NCI-H2107 treated with DMSO at 0.1 percent for 48 hours (cell line): ENCODE measurements at regions not wholly inside any gene's neighbourhood (a gene's known extent, or its start where the extent isn't known, plus 50 kb on each side); places are given as distances from the start of the nearest gene placed in this dataset.
"Not testable (repeated sequence)": the region's sequence is repeated elsewhere in the genome, so short reads cannot be mapped to it uniquely, and the experiment has no call there.

Source experiments
- DNase-seq: peaks from one replicate; lab custom pipeline; 2025; ENCODE audit not compliant: unreplicated experiment; lab: John Stamatoyannopoulos, UW

GRCh38 chr4:189548484-189549125 lies 392.1 kb upstream of the FRG1 start:
- no peak for DNase-seq

DNA sequence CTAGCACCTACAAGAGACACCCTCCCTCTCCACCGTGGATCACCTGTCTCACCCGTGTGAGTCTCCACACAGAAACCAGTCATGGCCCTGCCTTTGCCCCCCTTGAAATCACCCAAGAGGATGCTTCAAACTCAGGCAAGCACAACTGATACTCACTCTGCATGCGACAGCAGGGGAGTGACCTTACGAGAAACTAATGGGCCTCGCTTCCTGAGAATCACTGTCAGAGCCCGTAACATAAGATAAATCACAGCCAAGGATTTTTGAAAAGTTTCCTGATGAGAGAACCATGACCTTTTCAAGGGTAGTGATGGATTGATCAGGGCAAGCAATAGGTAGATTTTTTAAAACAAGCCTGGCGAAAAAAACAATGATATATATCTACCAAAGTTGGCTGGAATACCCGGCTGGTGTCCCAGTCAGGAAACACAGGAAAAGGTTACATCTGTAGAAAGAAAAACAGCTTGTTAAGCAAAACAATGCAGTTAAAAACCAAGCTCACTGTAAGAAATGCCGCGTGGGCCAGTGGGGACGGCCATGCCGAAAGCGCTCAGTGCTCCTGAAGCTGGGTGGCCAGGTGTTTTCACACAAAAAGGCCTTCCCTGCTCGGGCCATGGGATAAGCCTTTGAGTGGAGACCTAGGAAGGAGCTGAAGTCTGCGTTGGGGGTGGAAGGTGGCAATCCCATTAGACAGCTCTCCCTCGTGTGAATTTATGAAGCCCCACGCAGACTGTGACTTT lies 388.6 kb upstream of the FRG1 start:
- not testable (repeated sequence) for DNase-seq

DNA sequence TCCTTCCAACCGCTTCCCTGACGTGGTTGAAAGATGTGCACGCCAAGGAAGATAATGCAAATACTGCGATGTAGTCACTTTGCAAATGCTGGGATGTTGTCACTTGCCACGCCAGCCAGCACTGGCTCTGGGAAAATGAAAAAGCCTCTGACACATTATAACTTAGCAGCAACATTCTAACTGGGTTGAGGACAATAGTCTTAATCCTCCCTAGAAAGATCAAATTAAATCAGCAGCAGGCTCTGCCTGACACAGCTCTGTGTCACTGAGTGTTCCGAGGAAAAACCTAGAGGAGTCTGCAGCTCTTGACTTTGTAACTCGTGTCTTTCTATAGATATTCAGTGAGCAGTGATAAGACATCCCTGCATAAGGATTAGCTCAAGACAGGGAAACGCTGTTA lies 380.1 kb upstream of the FRG1 start:
- not testable (repeated sequence) for DNase-seq

- DNase-seq = not testable (repeated sequence)
Observed at GRCh38 chr4:189563751-189564150, 376.9 kb upstream of the FRG1 start.

GRCh38 chr4:189566271-189566670 lies 374.4 kb upstream of the FRG1 start:
- not testable (repeated sequence) for DNase-seq

GRCh38 chr4:189566900-189567299 lies 373.8 kb upstream of the FRG1 start:
- DNase-seq = not testable (repeated sequence)

- not testable (repeated sequence) for DNase-seq
Observed at GRCh38 chr4:189579645-189580044, 361.0 kb upstream of the FRG1 start.

- not testable (repeated sequence) for DNase-seq
Observed at GRCh38 chr4:189586908-189587632, 353.6 kb upstream of the FRG1 start.

DNA sequence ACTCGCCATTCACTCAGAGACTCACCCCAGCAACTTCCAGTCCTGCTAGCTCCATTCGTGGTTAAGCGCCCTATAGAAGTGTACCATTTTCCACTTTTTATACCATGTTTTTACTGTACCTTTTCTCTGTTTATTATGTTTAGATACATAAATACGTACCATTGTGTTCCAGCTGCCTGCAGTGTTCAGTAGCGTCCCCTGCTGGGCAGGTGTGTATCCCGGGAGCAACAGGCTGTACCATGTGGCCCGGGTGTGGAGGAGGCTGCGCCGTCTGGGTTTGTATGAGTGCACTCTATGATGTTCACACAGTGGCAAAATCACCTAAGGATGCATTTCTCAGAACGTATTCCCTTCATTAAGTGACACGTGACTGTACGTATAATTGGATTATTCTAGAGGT lies 351.5 kb upstream of the FRG1 start:
- not testable (repeated sequence) for DNase-seq

GRCh38 chr4:189592890-189593289 lies 347.8 kb upstream of the FRG1 start:
- DNase-seq = no peak

DNA sequence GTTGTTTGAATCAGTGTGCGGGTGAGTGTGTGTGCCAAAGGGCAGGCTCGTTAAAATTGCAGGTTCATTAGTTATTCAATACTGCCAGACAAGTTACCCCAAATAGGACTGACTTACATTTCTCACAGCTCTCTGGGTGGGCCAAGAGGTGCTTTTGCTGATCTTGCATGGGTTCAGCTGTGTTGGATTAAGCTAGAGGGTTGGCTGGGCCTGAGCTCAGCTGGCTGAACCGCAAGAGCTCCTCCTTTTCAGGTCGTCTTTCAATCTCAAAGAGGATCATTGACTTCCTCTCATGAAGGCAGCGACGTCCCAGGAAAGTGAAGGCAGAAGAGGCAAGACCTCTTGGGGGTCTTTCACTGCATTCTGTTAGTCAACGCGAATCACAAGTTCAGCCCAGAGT lies 343.3 kb upstream of the FRG1 start:
- DNase-seq = no peak

GRCh38 chr4:189600264-189600663 lies 340.4 kb upstream of the FRG1 start:
- no peak for DNase-seq

DNA sequence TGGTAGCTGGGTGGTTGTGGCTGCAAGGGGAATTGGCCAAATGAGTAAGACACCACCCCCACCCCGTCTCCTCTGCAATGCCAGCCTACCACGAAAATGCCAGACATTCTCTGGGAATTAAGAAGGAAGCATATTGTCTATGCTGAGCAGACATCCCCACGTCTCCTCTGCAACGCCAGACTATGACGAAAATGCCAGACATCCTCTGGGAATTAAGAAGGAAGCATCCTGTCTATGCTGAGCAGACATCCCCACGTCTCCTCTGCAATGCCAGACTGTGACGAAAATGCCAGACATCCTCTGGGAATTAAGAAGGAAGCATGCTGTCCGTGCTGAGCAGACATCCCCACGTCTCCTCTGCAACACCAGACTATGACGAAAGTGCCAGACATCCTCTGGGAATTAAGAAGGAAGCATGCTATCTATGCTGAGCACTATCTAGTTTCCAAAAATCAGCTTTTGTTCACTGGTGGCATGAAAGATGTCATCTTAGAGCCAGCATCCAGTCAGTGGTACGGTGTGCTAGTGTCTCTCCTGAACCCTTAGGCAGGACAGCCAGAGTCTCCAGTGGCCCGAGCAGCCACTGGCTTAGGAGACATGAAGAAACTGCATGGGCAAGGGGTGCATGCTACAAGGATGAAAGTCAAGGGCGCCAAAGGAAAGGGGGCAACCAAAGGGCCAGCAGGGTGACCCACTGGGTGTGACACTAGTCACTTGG lies 339.8 kb upstream of the FRG1 start:
- no peak for DNase-seq

GRCh38 chr4:189602827-189603226 lies 337.8 kb upstream of the FRG1 start:
- DNase-seq = not testable (repeated sequence)

DNA sequence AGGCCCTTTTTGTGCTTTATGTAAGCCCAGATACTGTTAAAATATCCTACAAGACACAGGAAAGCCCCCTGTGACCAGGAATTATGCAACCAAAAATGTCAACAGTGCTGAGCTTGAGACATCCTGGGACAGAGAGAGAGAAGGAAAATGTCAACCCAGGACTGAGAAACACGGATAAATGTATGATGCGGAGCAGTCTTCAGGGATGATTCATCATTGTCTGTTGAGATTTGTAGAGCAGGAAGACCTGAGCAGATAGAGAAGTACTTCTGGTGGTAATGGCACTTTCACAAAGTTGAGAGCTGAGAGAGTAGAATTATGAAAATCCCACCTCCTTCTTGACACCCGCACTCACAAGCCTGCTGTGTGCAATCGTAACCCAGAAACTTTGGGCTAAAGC lies 330.1 kb upstream of the FRG1 start:
- DNase-seq = not testable (repeated sequence)

DNA sequence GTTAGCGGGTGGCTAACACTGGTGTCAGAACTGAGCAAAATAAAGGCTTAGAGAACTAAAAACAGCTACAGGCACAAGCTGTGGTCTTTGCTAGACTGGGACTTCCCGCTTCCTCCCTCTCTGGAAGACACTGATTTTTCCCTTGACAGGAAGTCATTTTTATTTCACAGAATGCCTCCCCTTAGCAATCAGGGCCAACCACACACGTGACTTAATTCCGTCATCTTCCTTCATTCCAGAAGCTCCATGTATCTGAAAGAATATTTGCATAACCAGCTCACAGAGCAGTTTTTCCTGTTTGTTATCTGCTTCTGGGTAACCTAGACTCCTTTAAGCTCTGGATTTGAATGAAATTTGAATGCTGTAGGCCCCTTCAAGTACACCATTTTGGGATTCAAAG lies 327.5 kb upstream of the FRG1 start:
- no peak for DNase-seq

DNA sequence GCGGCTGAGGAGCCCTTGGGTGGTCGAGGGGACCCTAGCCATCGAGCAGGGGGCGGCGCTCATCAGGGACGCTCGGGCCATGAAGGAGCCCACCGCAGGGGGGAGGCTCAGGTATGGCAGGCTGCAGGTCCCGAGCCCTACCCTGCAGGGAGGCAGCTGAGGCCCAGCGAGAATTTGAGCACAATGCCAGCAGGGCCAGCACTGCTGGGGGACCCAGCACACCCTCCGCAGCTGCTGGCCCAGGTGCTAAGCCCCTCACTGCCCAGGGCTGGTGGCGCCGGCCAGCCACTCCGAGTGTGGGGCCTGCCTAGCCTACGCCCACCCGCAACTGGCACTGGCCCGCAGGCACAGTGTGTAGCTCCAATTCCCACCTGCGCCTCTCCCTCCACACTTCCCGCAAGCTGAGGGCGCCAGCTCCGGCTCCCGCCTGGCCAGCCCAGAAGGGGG lies 325.4 kb upstream of the FRG1 start:
- DNase-seq = no peak

DNA sequence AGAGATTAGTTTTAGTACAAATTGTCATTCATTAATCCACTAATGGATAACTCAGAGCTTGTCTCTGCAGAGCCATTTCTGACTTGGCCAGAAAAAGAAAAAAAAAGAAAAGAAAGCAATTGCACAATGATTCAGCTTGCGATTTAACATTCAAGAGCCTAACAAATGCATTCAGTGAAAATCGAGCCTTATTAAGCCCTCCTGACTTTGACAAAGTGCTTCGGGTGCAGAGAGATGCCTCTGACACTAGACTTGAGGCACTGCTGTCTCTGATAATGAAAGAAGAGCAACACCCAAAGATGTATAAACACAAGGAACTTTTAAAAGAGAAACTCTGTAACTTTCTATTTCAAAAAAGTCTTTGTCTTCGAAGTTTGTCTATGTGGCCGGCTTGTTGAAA lies 322.9 kb upstream of the FRG1 start:
- not testable (repeated sequence) for DNase-seq

DNA sequence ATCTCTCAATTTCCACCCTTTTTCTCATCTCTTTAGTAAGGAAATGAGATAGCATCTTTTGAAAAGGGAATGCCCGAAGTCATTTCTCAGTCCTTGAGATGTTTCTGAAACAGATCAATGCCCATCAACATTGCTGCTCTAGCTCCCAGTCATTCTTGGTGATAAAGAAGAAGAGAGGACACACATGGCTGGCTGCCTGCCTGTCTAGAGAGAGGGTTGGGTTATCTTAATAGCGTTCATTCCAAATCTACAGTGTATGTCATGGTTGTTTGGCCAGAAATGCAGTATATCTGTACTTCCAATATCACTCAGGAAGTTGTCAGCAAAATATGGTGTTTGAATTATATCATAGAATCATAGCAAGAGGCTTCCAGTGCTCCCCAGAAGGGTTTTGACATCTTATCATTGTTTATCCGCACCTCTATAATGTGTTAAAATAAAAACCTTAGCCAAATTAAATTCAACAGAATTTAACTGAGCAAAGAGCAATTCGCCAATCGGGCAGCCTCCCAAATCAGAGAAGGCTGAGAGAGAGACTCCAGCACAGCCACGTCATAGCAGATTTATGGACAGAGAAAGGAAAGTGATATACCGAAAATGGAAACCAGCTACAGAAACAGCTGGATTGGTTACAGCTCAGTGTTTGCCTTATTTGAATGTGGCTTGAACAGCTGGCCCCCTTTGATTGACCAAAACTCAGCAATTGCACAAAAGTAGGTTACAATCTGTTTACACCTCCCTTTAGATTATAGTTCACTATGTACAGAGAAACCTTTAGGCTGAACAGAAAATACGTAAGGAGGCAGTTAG lies 321.0 kb upstream of the FRG1 start:
- not testable (repeated sequence) for DNase-seq

DNA sequence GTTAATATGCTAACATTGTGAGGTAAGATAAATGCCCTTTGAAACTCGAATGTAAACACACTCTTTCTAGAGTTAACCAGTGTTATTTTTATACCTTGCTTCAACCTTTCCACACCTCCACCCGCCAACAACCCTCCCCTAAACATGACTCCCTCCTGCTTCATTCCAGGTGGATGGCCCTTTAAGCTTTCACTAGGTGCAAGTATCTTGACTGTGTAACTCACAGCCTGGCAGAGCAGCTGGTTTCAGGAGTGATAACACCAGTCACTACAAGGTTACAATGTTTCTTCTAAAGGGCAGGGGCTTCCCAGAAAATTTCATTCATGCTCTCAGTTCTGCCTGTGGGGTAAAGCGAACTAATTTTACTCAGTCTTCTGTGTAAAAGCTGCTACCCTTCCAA lies 318.1 kb upstream of the FRG1 start:
- not testable (repeated sequence) for DNase-seq
